GM06990 (cell line): ENCODE measurements at regions not wholly inside any gene's neighbourhood (a gene's known extent, or its start where the extent isn't known, plus 50 kb on each side); places are given as distances from the start of the nearest gene placed in this dataset.

Source experiments
- DNase-seq: peaks from one replicate; pipeline ENCODE4 v3.0.0-alpha.2; 2011; ENCODE audit not compliant: insufficient read length; ENCODE audit errors: extremely low read depth
- H3K27me3 ChIP-seq: replicated peaks from 2 replicates; pipeline ENCODE4 v1.6.0; 2011; ENCODE audit warnings: low read length; ENCODE audit not compliant: control insufficient read depth, insufficient read depth
- H3K36me3 ChIP-seq: 2 replicates; pipeline ENCODE4 v1.5.1; 2011; ENCODE audit warnings: low read length; ENCODE audit not compliant: control insufficient read depth, insufficient read depth
- H3K4me3 ChIP-seq: replicated peaks from 2 replicates; pipeline ENCODE4 v1.5.1; 2011; ENCODE audit warnings: low read depth, mild to moderate bottlenecking, control low read depth, low read length
- TF ChIP-seq, protein P1 (sequence below): IDR thresholded peaks from 2 replicates; pipeline ENCODE4 v1.5.1; 2011; ENCODE audit warnings: low read length, control low read depth, mild to moderate bottlenecking, inconsistent platforms; ENCODE audit not compliant: insufficient read depth, poor library complexity, severe bottlenecking

DNA sequence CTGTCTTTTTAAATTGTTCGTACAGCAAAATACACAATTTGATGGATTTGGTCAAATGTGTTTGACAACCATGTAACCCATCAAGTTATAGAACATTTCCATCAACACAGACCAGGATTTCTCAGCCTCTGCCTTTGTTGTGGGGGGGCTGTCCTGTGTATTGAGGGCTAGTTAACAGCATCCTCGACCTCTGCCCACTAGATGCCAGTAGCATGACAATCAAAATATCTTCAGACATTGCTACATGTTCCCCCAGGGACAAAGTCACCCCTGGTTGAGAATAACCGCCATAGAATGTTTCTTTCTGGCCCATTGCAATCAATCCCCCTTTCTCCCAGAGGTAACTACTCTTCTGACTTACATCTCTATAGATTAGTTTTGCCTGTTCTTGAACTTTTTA, 310.1 kb upstream of the RGMA start:
- no peaks in the 10 kb centered on the region for H3K36me3 ChIP-seq
- no peak for DNase-seq
- TF ChIP-seq, protein P1, sequence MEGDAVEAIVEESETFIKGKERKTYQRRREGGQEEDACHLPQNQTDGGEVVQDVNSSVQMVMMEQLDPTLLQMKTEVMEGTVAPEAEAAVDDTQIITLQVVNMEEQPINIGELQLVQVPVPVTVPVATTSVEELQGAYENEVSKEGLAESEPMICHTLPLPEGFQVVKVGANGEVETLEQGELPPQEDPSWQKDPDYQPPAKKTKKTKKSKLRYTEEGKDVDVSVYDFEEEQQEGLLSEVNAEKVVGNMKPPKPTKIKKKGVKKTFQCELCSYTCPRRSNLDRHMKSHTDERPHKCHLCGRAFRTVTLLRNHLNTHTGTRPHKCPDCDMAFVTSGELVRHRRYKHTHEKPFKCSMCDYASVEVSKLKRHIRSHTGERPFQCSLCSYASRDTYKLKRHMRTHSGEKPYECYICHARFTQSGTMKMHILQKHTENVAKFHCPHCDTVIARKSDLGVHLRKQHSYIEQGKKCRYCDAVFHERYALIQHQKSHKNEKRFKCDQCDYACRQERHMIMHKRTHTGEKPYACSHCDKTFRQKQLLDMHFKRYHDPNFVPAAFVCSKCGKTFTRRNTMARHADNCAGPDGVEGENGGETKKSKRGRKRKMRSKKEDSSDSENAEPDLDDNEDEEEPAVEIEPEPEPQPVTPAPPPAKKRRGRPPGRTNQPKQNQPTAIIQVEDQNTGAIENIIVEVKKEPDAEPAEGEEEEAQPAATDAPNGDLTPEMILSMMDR: no peak

DNA sequence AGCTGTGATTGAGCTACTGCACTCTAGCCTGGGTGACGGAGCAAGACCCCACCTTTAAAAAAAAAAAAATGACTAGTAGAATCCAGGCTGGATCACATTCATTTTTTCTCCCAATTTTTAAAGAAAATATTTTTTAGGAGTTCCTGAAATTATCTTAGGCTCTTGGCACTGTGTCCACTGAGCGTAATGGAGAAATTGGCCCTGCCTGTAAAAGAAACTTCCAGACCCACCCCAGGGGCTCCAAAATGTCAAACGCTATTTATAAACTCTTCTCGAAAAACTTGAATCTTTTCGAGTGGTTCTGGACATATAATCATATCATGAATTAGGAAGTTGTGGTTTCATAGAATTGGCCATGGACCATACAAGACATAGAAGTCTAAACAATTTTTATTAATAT, 300.2 kb upstream of the RGMA start:
- Histone ChIP-seq H3K27me3 (no peaks in the 10 kb centered on the region), H3K4me3 (no peak overlapping the region), H3K36me3 (no peaks in the 10 kb centered on the region)
- no peak for DNase-seq
- TF ChIP-seq, protein P1: no peak

More for the DNA sequence above, 310.1 kb upstream of the RGMA start:
- Histone ChIP-seq H3K4me3 (no peak overlapping the region), H3K27me3 (no peaks in the 10 kb centered on the region)

DNA sequence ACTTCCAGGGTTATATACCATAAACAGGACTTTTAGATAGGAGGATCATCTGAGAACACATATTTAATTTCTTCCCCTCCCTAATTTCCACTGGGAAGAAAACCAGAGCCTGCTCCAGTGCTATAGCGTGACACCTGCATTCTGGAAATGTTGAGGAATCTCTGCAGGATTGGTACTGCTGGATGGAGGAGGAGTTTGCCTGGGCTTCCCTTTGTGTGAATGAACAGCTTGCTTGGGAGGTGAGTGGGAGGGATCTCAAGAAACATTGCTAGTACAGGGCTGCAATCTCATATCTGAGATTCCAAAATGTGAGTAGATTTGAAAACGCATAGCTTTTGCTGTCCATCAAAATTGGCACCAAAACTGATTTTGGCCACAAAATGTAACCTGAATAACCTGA, 295.9 kb upstream of the RGMA start:
- Histone ChIP-seq H3K36me3 (no peaks in the 10 kb centered on the region), H3K27me3 (no peaks in the 10 kb centered on the region), H3K4me3 (no peak overlapping the region)
- DNase-seq: no peak
- TF ChIP-seq, protein P1: no peak

DNA sequence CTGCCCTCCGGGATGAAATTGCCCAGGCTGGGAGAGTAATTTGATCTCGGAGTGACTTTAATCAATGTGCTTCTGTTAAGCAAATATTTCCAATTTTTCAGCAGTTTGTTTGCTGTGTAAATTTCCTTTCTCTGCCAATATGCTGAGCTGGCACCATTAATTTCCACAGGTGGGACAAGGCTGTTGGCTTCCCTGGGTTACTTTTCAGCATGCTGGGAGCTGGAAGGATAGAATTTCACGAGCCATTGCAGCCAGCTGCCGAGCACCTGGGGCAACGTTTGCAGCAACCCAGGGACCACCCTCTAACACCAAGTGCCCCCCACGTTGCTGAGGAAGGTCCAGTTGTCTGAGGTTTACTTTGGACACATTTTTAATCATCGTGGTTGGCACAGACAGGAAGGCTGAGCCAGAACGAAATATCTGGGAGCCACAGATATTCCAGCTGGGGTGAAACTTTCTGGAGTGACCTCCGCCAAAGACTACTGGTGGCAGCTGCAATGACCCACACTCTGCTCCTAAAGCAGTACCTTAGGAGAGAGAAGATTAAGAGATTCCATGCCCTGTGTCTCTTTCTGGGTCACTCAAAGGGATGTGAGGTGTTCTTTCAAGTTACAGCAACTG, 293.3 kb upstream of the RGMA start:
- no peaks in the 10 kb centered on the region for H3K36me3 ChIP-seq
- no peaks in the 10 kb centered on the region for H3K27me3 ChIP-seq
- no peak overlapping the region for H3K4me3 ChIP-seq
- TF ChIP-seq, protein P1: no peak
- no peak for DNase-seq

- Histone ChIP-seq H3K4me3 (no peak overlapping the region), H3K36me3 (no peaks in the 10 kb centered on the region), H3K27me3 (no peaks in the 10 kb centered on the region)
- TF ChIP-seq, protein P1: no peak
- DNase-seq: no peak
These were observed 289.5 kb upstream of the RGMA start for GRCh38 chr15:93378558-93378957.

DNA sequence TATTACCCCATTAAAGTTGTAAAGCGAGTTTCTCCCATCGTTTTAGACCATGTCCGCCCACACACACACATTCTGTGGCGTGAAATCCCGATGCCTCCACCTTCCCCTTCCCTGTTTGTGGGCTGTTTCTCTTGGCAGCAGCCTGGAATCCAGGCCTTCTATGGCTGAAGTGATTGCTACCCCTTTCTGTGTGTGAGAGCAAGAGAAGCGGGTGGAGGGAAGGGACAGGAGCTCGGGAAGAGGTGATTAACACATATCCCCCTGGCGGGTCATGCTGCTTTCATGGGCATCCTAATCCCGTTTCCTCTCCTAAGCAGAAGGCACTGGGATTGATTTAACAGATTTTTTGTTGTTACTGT, 283.8 kb upstream of the RGMA start:
- H3K4me3 ChIP-seq: no peak overlapping the region
- H3K27me3 ChIP-seq: no peaks in the 10 kb centered on the region; the same call in 1 of the 2 replicates
- no peak for DNase-seq
- TF ChIP-seq, protein P1: no peak
- no peaks in the 10 kb centered on the region for H3K36me3 ChIP-seq
